ENCODE measurements at regions not wholly inside any gene's neighbourhood (a gene's known extent, or its start where the extent isn't known, plus 50 kb on each side); places are given as distances from the start of the nearest gene placed in this dataset.
A peak's percentile ranks its signal among the peaks of the same experiment; 100 is the strongest.
"Not testable (repeated sequence)": the region's sequence is repeated elsewhere in the genome, so short reads cannot be mapped to it uniquely, and the experiment has no call there.

DNA sequence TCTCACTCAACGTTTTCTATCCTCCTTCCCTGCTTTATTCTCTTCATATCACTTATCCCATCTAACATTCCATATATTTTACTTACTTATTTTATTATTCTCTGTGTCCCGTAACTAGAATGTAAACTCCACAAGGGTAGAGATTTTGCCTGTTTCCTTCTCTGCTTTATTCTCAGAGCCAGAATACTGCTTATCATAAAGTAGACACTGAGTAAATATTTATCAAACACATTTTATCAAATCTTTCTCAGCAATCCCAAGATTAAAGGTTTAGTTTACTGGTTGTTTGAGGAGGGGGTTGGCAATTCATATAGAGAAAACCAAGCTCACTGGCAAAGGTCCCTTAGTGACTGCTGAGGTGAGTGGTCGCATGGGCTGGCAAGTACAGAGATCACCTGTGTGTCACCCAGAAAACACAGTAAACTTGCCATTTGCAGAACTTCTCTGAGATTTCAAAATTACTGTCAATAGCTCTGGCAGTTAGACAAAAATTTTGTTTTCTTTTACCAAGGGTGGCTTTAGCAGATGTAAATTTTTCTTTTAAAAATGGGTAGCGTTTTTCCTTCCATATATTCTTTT lies 662.4 kb downstream of the UTRN start:
- no peak for DNase-seq

DNA sequence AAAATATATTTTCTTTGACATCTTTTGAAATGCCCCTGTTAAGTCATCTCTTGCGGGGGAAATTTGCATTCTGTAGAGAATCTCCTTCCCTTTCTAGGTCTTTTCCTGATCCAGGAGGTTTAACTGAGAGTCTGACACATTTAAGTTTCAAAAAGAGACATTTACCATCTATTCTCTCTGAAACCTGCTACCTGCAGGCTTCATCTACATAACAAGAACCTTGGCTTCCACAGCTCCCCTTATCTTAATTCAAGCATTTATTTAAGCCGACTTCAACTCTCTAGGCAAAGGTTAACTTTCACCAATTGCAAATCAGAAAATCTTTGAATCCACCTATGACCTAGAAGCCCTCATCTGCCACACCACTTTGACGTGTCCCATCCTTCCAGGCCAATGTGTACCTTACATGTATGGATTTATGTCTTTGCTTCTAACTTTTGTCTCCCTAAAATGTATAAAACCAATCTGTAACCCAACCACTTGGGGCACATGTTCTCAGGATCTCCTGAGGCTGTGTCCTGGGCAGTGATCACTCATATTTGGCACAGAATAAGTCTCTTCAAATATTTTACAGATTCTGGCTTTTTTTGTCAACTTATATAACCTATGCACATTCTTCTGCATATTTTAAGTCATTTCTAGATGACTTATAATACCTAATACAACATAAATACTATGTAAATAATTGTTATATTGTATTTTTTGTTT lies 666.7 kb downstream of the UTRN start:
- no peak for DNase-seq

DNA sequence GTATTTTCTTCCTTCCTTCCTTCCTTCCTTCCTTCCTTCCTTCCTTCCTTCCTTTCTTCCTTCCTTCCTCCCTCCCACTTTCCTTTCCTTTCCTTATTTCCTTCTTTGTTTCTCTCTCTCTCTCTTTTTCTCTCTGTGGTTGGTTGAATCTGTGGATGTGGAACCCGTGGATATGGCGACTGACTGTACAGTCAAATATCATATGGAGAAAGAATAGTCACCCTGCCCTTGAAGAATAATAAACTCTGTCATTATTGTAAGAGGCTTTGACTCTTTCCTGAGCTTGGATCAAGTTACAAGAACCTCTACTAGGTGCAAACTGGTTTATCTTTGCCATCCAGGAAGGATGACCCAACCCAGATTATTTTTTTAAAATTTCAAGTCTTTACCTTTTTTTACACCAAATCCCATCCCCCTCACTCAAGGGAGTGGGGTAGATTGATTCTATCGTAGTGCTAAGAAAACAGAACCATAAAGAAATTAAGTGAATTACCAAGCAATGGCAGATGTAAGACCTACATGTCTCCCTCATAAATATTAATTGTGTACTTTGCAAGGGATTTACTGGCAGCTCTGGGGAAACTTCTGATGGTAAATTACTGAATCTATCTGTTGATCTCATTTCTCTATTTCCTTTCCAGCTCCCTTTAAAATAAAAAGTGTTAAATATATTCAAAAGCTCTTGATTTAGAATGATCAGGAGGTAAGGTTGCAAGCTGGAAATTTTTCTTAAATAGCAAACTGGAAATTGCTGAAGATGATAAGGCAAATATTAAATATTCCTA lies 667.5 kb downstream of the UTRN start:
- no peak for DNase-seq

DNA sequence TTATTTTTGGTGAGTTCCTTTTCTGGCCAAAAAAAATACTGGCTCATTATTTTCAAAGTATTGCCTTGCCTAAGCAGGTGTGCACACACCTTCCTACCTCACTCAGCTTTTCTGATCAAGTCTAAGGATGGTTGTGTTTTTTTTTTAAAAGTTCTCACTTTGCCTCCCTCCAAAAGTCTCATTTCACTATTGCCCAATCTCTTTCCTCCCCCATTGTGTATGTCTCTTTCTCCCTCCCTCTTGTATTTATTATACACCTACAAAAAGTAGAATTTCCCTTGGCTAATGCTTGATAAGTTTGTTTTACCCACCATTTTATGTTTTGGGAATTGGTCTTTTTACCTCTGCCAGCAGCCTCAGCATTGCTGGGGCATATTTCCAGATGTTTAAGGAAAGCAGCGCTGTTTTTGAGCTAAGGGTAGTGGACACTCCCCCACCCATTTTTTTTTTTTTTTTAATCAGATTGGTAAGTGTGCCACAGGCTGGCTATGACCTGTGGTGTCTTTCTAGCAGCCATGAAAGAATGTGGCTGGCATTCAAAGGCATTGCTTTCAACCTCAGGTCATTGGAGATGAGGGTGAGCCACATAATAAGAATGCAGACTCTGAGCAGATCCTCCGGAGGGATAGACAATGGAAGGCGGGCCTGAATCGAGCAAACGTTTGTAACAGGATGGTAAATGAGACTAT lies 668.6 kb downstream of the UTRN start:
- DNase-seq = no peak

DNA sequence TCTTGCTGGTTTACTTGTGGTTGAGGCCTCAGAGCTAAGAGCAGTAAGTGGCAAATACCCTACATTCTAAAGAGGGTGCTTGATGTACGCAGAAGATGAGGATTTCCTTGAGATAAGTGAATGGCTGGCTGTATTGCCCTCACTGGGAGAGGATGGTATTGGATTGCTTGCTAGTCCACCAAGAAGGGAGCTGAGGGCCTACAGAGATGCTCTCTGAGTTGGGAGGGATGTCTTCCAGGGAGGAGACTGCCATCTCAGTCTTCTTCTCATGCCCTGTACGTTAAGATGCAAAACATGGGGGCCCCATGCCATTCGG lies 669.1 kb downstream of the UTRN start:
- DNase-seq = no peak

DNA sequence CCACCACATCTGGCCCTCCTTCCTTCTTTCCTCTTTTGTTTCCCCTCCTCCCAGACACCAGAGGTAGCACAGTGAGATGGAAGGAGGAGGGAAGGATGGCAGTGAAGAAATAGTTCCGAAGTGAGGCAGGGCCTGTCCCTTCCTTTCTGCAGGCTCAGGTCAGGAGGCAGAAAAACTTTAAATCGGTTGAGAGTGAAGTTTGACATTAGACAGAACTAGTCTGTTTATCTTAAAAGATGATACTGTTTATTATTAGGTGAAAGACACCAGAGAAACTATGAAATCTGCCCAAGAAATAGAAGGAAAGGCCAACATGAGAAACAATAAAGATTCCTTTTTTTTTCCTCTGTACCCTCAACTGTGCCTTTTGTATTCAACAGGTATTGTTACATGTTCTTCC lies 670.3 kb downstream of the UTRN start:
- DNase-seq = no peak

DNA sequence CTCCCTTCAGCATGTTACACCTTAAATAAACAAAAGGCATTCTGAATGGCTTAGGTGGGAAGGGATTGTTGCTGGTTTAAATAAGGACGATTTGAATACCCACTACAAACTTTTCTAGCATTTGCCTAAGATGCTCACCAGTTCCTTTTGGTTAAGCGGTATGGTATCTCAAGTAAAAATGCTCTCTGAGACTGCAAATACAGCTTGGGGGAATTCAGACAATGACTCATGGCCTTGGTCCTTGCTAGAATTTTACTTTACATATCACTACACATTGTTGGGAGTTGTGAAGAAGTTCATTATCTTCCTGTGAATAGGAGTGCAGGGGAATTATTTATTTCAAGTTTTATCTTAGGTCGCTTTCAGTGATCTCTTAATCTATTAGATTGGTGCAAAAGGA lies 670.7 kb downstream of the UTRN start:
- DNase-seq = no peak

DNA sequence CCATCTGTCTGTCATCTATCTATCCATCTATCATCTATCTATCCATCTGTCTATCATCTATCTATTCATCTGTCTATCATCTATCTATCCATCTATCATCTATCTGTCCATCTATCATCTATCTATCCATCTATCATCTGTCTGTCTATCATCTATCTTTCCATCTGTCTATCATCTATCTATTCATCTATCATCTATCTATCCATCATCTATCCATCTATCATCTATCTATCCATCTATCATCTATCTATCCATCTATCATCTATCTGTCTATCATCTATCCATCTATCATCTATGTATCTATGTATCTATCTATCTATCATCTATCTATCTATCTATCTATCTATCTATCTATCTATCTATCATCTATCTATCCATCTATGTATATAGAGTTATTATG lies 671.6 kb downstream of the UTRN start:
- not testable (repeated sequence) for DNase-seq

DNA sequence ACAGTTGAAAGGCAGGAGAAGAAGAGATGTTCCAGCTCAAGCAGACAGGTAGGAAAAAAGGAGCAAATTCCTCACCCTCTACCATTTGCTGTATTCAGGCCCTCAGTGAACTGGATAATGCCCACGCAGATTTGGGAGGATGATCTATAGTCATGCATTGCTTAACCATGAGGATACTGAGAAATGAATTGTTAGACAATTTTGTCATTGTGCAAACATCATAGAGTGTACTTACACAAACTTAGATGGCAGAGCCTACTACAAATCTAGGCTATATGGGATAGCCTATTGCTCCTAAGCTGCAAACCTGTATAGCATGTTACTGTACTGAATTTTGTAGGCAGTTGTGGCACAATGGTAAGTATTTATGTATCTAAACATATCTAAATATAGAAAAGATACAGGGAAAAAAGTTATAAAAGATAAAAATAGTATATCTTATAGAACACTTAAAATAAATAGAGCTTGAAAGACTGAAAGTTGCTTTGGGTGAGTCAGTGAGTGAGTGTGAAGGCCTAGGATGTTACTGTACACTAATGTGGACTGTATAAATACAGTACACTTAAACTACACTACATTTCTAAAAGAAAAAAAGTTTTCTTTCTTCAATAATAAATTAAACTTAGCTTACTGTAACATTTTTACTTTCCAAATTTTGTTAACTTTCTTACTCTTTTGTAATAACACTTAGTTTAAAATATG lies 672.3 kb downstream of the UTRN start:
- no peak for DNase-seq

DNA sequence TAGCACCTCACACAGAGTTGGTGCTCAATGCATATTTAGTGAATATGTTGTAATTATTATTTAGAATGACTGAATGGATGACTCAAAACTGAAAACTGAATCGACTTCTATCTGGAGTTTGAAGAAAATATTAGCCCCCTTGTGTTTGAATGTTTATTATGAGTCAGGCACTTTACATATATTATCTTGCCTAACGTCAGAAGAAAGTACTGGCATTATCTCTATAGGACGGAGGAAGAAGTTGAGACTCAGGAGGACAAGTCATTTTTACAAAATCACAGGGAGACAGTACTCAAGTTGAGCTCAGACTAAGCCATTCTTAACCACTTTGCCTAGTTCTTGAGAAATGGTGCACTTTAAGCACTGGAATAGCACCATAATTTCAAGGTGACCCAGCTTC lies 684.0 kb downstream of the UTRN start:
- DNase-seq = no peak

DNA sequence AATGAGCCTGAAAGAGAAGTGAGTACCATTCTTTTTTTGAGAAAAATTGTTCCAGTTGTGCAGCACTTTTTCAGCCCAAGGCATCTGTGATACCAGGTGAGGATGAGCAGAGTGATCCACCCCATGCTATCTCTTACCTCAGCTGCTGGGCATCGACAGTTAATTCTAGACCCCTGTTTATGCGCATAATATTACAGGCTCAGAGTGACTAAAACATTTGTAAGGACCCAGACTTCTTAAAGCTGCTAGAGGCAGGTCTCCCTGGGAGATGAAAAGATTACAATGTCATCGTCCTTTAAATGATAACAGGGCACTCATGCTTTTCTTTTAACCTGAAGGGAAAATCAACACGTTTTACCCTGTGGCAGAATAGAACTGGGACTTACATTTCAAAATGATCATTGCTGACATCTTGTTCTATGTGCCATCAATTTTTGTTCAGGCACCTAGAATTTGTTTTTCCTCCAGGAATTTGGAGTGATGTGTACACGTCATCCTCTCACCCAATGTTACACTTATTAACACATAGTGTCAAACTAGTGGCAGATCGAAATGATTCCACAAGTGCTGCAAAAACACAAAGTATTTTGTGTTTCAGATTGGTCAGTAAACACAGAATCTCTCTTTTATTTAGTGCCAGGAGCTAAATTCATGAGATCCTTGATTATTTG lies 684.6 kb downstream of the UTRN start:
- no peak for DNase-seq

DNA sequence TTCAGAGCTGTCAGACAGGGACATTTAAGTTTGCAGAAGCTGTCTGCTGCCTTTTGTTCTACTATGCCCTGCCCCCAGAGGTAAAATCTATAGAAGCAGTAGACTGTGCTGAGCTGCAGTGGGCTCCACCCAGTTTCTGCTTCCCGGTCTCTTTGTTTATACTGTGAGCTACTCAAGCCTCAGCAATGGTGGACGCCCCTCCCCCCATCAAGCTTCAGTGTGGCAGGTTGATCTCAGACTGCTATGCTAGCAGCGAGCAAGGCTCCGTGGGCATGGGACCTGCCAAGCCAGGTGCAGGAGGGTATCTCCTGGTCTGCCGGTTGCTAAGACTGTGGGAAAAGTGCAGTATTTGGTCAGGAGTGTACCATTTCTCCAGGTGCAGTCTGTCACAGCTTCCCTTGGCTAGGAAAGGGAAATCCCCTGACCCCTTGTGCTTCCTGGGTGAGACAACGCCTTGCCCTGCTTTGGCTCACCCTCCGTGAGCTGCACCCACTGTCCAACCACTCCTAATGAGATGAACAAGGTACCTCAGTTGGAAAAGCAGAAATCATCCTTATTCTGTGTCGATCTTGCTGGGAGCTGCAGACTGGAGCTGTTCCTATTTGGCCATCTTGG lies 692.2 kb downstream of the UTRN start:
- peak; percentile 72 for DNase-seq

DNA sequence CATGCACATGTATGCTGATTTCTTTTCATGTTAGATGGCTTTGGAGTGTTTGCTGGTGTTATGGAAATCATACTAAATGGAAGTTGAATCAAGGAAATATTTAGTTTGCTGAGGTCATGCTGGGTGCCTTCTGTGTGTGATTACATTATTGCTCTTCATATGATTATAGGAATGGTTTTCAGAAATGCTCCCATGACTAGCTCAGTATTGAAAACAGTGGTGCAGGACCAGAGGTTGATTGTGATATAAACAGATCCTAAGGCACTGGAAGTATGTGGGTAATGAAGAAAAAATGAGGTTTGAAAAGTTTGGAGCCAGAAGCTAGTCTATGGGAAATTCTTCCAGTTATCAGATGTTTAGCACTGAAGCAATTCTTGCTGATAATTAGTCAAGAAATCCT lies 693.1 kb downstream of the UTRN start:
- DNase-seq = no peak

DNA sequence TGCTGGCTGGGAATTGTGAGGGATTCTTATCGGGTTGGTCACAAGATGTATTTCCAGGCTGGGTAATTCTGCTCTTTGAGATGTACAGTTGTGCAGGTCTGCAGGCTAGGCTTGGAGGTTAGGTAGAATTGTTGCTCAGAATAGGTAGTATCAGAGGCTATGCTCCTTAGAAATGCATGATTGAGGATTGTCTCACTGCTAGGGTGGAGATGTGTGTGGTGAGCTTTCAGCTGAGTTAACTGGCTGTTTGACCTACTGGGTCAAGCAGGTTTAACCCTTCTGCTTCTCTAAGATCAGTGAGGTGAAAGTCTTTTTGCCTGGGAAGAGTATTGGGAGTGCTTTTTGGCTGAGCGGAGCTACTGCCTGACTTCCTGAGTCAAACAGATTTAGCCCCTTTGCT lies 701.1 kb downstream of the UTRN start:
- DNase-seq = no peak

DNA sequence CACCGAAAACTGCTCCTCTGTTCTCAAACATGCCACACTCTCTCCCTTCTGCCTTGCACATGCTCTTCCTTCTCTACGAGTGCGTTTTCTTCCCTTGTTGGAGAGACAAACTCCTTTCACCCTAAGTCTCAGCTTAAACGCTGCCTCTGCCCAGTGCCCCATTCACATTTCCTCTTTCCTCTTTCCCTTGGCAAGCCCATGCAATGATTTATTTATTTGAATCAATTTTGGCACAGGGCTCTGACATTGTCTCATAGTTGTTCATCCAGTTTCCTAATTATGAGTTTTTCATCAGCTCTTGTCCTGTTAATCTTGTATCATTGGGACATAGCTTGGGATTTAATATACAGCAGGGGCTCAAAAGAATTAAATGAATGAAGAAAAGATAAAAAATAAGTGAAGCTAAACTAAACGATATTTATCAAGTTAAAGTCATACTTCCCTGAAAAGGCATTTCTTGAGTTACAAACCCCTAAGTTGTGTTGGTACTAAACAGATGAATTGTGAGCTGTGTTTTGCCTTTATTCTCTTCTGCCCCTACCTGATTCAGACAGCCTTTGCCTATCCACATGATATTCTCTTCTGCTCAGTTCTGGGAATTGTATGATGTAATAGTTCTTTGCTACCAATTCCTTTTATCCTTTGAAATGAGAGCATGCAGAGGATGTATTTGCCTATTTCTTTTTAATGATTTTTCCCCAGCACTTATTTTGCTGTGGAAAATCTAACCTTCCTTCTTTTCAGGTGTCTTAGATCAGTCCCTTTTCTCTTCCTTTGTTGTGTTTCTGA lies 704.4 kb downstream of the UTRN start:
- no peak for DNase-seq

DNA sequence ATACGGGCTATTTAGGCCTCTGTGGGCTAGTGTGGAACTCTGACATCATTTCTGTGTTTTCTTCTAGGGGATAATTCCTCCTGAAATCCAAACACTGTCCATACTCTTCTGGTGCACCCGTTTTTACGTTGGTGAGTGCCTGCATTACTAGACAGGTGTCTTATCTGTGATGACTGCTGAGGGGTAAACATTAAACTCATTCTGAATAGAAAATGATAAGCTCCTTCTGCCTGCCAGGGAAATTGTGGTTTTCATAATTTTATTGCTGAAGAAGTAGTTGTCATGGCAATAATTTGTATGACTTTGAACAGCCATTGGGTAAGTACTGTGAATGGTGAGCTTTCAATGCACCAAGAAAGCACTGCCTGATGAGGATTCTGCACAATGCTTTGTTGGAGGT lies 705.6 kb downstream of the UTRN start:
- no peak for DNase-seq

DNA sequence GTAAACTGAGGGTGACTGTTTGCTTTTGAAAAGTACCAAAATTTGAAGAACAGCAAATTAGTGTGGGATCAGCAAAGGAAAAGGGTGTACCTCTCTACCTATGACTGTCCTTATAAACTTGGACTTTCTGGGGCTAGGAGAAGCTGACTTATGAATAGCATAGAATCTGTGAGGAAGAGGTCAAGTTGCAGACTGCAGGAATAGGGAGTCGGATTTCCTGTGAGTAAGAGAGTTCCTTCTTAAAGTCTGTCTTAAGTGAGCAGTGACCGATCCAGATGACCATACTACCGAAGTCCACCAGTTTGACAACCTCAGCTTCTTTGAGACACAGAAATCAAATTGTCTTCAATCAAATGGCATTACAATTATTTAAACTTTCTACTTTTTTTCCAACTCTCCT lies 708.7 kb downstream of the UTRN start:
- DNase-seq = no peak

DNA sequence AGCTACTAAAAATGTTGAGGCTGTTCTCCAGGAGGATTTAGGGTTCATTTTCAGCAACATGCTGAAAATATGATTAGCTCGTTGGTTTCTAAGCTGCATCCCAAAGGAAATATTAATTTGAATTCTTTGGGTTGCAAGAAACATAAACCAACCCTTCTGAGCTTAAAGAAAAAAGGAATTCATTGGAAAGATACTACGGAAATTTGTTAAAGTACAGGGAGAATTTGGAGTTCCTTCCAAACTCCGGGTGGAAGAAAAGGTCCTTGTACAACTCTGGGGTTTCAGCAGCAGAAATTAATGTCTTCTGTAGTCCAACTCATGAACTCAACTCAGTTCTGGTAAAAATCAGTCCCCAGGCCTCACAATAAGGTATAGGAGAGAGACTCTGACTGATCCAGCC lies 712.9 kb downstream of the UTRN start:
- DNase-seq = no peak

DNA sequence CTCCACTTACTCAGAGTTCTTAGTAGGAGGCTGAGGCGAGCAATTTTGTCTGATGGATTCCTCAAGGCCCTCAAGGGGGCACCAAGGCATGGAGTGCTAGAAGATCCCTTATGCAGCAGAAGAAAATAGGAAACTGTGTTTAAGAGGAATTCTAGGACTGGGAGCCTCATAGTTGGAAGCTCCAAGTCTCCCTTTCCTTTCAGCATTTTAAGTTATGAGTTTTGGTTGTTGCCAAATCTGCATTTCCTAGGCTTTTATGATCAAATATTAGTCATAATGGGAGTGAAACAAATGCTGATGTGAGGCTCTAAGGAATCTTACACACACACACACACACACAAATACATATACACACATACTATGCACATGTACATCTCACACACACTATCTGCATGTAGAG lies 714.0 kb downstream of the UTRN start:
- DNase-seq = no peak

DNA sequence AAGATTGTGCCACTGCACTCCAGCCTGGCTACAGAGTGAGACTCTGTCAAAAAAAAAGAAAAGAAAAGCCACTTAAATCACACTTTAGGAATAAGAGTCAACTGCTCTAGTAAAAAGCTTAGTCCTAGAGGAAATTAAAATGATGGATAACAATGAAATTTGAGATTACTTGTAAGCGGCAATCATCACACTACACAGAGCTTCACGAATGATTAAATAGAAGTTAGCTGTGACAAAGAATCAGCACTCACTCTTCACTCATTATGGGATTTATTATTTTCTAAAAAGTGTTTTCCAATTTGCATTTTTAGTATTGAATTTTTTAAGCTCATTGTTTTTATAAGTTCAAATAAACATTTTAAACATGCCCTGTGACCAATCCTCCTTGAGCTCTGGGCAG lies 718.0 kb downstream of the UTRN start:
- no peak for DNase-seq

DNA sequence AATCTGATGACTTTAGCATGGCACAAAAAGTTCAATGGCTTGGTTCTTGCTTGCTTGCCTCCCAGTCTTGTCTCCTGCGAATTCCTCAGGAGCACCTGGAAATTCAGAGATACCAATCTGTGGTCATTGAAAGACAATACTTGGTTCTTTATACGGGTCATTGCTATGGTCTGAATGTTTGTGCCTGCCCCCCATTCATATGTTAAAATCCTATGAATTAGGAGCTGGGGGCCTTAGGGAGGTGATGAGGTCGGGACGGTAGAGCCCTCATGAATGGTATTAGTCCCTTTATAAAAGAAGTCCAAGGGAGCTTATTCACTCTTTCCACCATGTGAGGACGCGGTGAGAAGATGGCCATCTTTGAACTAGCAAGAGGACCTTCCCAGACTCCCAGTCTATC lies 721.8 kb downstream of the UTRN start:
- DNase-seq = no peak
